ENCODE measurements at regions not wholly inside any gene's neighbourhood (a gene's known extent, or its start where the extent isn't known, plus 50 kb on each side); places are given as distances from the start of the nearest gene placed in this dataset.

GRCh38 chr2:204451766-204452165 lies 93.5 kb upstream of the PARD3B start:
- TF ChIP-seq CTCF (IDR thresholded peaks at IDR 0.05), result no peak
- TF ChIP-seq POLR2A (IDR thresholded peaks at IDR 0.05), result no peak
